CD4-positive, alpha-beta T cell (primary cell): ENCODE measurements at regions not wholly inside any gene's neighbourhood (a gene's known extent, or its start where the extent isn't known, plus 50 kb on each side); places are given as distances from the start of the nearest gene placed in this dataset.
"Not testable (repeated sequence)": the region's sequence is repeated elsewhere in the genome, so short reads cannot be mapped to it uniquely, and the experiment has no call there.

Source experiments
- ATAC-seq: fragments of 200-7000 bp; cut with Tn5 transposase; one replicate; pipeline ENCODE4 v1.10.0; 2022; ENCODE audit warnings: mild to moderate bottlenecking; ENCODE audit not compliant: poor library complexity
- CTCF ChIA-PET: fragments of 350-600 bp; sonication (Branson Sonifier 250); formaldehyde crosslinking; loops from one replicate; lab custom pipeline; 2021; ENCODE audit warnings: antibody characterized with exemption, inconsistent platforms; lab: Charles Lee
- POLR2A ChIA-PET: fragments of 350-600 bp; sonication (Branson Sonifier 250); formaldehyde crosslinking; loops from one replicate; lab custom pipeline; 2021; ENCODE audit warnings: antibody characterized with exemption, inconsistent platforms; lab: Charles Lee
- DNase-seq, 14 experiments: peaks; one replicate each; pipeline ENCODE4 v3.0.0-alpha.2; 2013 to 2020; ENCODE audit warnings: mixed read lengths in 2 of 14
- H3K27ac ChIP-seq, 2 donors: one replicate each; pipeline versions ENCODE4 v1.5.1 to v1.7.0; 2013; ENCODE audit warnings: low read length in 2 of 2, low read depth in 1 of 2, mild to moderate bottlenecking in 1 of 2
- H3K27me3 ChIP-seq, 2 experiments: 1 replicate in 1 of 2; 2 replicates in 1 of 2; pipeline versions ENCODE4 v1.6.1 to v1.7.0; 2013; ENCODE audit warnings: low read length in 2 of 2, control low read depth in 1 of 2, mild to moderate bottlenecking in 1 of 2, moderate library complexity in 1 of 2; ENCODE audit not compliant: insufficient read depth in 2 of 2, control insufficient read depth in 1 of 2
- H3K36me3 ChIP-seq: one replicate; pipeline ENCODE4 v1.6.1; 2013; ENCODE audit warnings: low read length, control low read depth; ENCODE audit not compliant: insufficient read depth
- H3K4me1 ChIP-seq: one replicate; pipeline ENCODE4 v1.6.1; 2013; ENCODE audit warnings: low read length, control low read depth; ENCODE audit not compliant: insufficient read depth
- H3K4me3 ChIP-seq: one replicate; pipeline ENCODE4 v1.5.1; 2013; ENCODE audit warnings: mild to moderate bottlenecking, low read length, moderate library complexity
- H3K9me3 ChIP-seq, 2 experiments: 1 replicate in 1 of 2; 2 replicates in 1 of 2; pipeline versions ENCODE4 v1.6.1 to v1.7.0; 2013; ENCODE audit warnings: low read length in 2 of 2, mild to moderate bottlenecking in 2 of 2, control low read depth in 1 of 2, moderate library complexity in 1 of 2; ENCODE audit not compliant: control insufficient read depth in 1 of 2, insufficient read depth in 1 of 2
- H3K27ac Mint-ChIP-seq: one replicate; pipeline ENCODE4 v1.8.0; 2020; ENCODE audit warnings: mixed read lengths
- H3K27me3 Mint-ChIP-seq: one replicate; pipeline ENCODE4 v1.8.0; 2021; ENCODE audit warnings: mixed read lengths
- H3K36me3 Mint-ChIP-seq: one replicate; pipeline ENCODE4 v1.8.0; 2021; ENCODE audit warnings: low read depth, mixed read lengths
- H3K4me1 Mint-ChIP-seq: one replicate; pipeline ENCODE4 v1.8.0; 2021; ENCODE audit warnings: low read depth, mixed read lengths
- H3K4me3 Mint-ChIP-seq: one replicate; pipeline ENCODE4 v1.8.0; 2020; ENCODE audit warnings: mild to moderate bottlenecking, mixed read lengths
- H3K9me3 Mint-ChIP-seq: one replicate; pipeline ENCODE4 v1.8.0; 2020; ENCODE audit warnings: mixed read lengths
- intact Hi-C, 2 experiments: fragments of 100-400 bp; cut with DNase I in 1 of 2; cut with micrococcal nuclease in 1 of 2; formaldehyde crosslinking; loops; one replicate each; pipeline versions ENCODE4 v1.15.1 to v1.9.0; 2023 to 2025; cut with DNase I, micrococcal nuclease
- TF ChIP-seq, protein P1 (sequence below): fragments of 200-600 bp; IDR thresholded peaks from one replicate; pipeline ENCODE4 v1.8.0; 2022; ENCODE audit warnings: antibody characterized with exemption, mild to moderate bottlenecking

- H3K4me3 Mint-ChIP-seq = no peak overlapping the region
- ChIA-PET POLR2A (no interaction called here), CTCF (no interaction called here)
- TF ChIP-seq, protein P1, sequence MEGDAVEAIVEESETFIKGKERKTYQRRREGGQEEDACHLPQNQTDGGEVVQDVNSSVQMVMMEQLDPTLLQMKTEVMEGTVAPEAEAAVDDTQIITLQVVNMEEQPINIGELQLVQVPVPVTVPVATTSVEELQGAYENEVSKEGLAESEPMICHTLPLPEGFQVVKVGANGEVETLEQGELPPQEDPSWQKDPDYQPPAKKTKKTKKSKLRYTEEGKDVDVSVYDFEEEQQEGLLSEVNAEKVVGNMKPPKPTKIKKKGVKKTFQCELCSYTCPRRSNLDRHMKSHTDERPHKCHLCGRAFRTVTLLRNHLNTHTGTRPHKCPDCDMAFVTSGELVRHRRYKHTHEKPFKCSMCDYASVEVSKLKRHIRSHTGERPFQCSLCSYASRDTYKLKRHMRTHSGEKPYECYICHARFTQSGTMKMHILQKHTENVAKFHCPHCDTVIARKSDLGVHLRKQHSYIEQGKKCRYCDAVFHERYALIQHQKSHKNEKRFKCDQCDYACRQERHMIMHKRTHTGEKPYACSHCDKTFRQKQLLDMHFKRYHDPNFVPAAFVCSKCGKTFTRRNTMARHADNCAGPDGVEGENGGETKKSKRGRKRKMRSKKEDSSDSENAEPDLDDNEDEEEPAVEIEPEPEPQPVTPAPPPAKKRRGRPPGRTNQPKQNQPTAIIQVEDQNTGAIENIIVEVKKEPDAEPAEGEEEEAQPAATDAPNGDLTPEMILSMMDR = no peak
- H3K4me1 Mint-ChIP-seq = no peaks in the 10 kb centered on the region
- peaks cover 3% of the 10 kb centered on the region for H3K27me3 Mint-ChIP-seq
- Histone ChIP-seq H3K9me3 (peaks cover 0 to 12% of the 10 kb centered on the region in 2 experiments), H3K27me3 (peaks cover 0 to 2% of the 10 kb centered on the region in 2 experiments), H3K36me3 (no peaks in the 10 kb centered on the region), H3K4me1 (no peaks in the 10 kb centered on the region), H3K27ac (no peak overlapping the region), H3K4me3 (no peak overlapping the region)
- no peaks in the 10 kb centered on the region for H3K36me3 Mint-ChIP-seq
- intact Hi-C loops = no loop called here
- no peak for DNase-seq
- H3K9me3 Mint-ChIP-seq = no peaks in the 10 kb centered on the region
- ATAC-seq = no peak
- H3K27ac Mint-ChIP-seq = no peak overlapping the region
Measured at GRCh38 chr20:48040051-48040450, 254.8 kb upstream of the SULF2 start.

- ChIA-PET POLR2A (no interaction called here), CTCF (no interaction called here)
- Histone ChIP-seq H3K27ac (no peak overlapping the region), H3K9me3 (peaks cover 0 to 12% of the 10 kb centered on the region in 2 experiments), H3K4me1 (no peaks in the 10 kb centered on the region), H3K36me3 (no peaks in the 10 kb centered on the region), H3K27me3 (peaks cover 0 to 2% of the 10 kb centered on the region in 2 experiments), H3K4me3 (no peak overlapping the region)
- Mint-ChIP-seq H3K4me1 (no peaks in the 10 kb centered on the region), H3K9me3 (no peaks in the 10 kb centered on the region), H3K4me3 (no peak overlapping the region), H3K27ac (no peak overlapping the region), H3K27me3 (peaks cover 8% of the 10 kb centered on the region), H3K36me3 (no peaks in the 10 kb centered on the region)
- ATAC-seq (no peak), DNase-seq (no peak)
- TF ChIP-seq, protein P1 = no peak
- intact Hi-C loops = no loop called here
Measured at GRCh38 chr20:48039514-48039913, 254.2 kb upstream of the SULF2 start.

DNA sequence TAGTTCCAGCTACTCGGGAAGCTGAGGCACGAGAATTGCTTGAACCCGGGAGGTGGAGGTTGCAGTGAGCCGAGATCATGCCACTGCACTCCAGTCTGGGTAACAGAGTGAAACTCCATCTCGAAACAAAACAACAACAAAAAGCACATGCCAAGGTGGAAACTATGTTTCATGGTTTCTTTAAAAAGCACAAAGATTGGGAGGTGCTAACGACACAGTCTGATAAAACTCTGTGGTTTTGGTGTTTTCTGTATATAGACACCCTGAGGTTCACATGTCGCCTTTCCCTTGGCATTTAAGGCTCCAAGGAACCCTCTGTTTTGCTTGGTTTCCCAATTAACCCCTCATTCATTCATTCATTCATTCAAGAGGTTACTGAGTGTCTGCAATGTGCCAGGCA is 253.4 kb upstream of the SULF2 start:
- no peaks in the 10 kb centered on the region for H3K4me1 ChIP-seq
- no peak overlapping the region for H3K27ac ChIP-seq
- no peaks in the 10 kb centered on the region for H3K36me3 ChIP-seq
- no peaks in the 10 kb centered on the region for H3K9me3 Mint-ChIP-seq
- TF ChIP-seq, protein P1 = no peak
- no peak overlapping the region for H3K27ac Mint-ChIP-seq
- ATAC-seq (no peak), DNase-seq (no peak)
- H3K4me1 Mint-ChIP-seq = no peaks in the 10 kb centered on the region
- H3K4me3 Mint-ChIP-seq = no peak overlapping the region
- peaks cover 0 to 12% of the 10 kb centered on the region in 2 experiments for H3K9me3 ChIP-seq
- peaks cover 0 to 2% of the 10 kb centered on the region in 2 experiments for H3K27me3 ChIP-seq
- peaks cover 8% of the 10 kb centered on the region for H3K27me3 Mint-ChIP-seq
- POLR2A ChIA-PET = no interaction called here
- no peaks in the 10 kb centered on the region for H3K36me3 Mint-ChIP-seq
- no peak overlapping the region for H3K4me3 ChIP-seq
- CTCF ChIA-PET = no interaction called here
- intact Hi-C loops = no loop called here

DNA sequence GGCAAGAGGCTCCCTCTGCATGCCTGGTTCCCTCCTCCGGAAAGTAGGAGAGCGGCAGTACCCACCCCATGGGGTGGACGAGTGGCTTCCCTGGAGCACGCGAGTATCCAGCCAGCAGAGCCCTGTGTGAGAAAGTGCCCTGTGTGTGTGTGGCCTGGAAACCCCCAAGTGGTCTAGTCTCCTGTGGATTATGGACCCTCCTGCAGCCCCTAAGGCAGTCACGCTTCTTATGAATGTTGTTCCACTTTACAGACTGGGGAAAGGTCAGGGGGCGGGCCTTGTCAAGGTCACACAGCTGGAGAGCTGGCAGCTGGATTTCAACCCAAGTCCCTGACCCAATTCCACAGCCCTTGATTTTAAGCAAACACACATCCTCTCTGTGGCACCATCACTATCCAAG is 252.5 kb upstream of the SULF2 start:
- H3K4me1 Mint-ChIP-seq, H3K27ac Mint-ChIP-seq, intact Hi-C loops, DNase-seq, H3K4me1 ChIP-seq, H3K9me3 Mint-ChIP-seq, H3K27me3 ChIP-seq, POLR2A ChIA-PET, CTCF ChIA-PET, H3K36me3 ChIP-seq, H3K27ac ChIP-seq, ATAC-seq, H3K36me3 Mint-ChIP-seq, H3K4me3 Mint-ChIP-seq, H3K4me3 ChIP-seq: not testable (repeated sequence)
- peaks cover 0 to 16% of the 10 kb centered on the region in 2 experiments for H3K9me3 ChIP-seq
- H3K27me3 Mint-ChIP-seq = peaks cover 13% of the 10 kb centered on the region
